Natural killer cell treated with Interleukin-12 subunit alpha and Interleukin-12 subunit beta and Interleukin-15 and Interleukin-18, amount 100 ng/mL, for 72 hours (primary cell): ENCODE measurements at regions not wholly inside any gene's neighbourhood (a gene's known extent, or its start where the extent isn't known, plus 50 kb on each side); places are given as distances from the start of the nearest gene placed in this dataset.

Experiments
- ATAC-seq, 2 donors: fragments of 150-1000 bp; cut with Tn5 transposase in 1 of 2; sonication (Bioruptor Pico), chemical (Tn5 transposase) in 1 of 2; 2 replicates each; pipeline ENCODE4 v1.10.0; 2021
- DNase-seq: peaks from one replicate; pipeline ENCODE4 v3.0.0; 2022; ENCODE audit warnings: low spot score
- H3K27ac Mint-ChIP-seq, 2 donors: 1 replicate in 1 of 2; 2 replicates in 1 of 2; pipeline ENCODE4 v1.8.0; 2022; ENCODE audit warnings: mixed read lengths in 2 of 2, mild to moderate bottlenecking in 1 of 2, moderate library complexity in 1 of 2
- H3K27me3 Mint-ChIP-seq, 2 donors: 1 replicate in 1 of 2; 2 replicates in 1 of 2; pipeline ENCODE4 v1.8.0; 2022; ENCODE audit warnings: mixed read lengths in 2 of 2
- H3K36me3 Mint-ChIP-seq: one replicate; pipeline ENCODE4 v1.8.0; 2022; ENCODE audit warnings: mixed read lengths
- H3K4me1 Mint-ChIP-seq, 2 donors: 1 replicate in 1 of 2; 2 replicates in 1 of 2; pipeline ENCODE4 v1.8.0; 2022; ENCODE audit warnings: low read depth in 2 of 2, mixed read lengths in 2 of 2, mild to moderate bottlenecking in 1 of 2
- H3K4me3 Mint-ChIP-seq: one replicate; pipeline ENCODE4 v1.8.0; 2022; ENCODE audit warnings: mixed read lengths
- H3K9me3 Mint-ChIP-seq: 2 replicates; pipeline ENCODE4 v1.8.0; 2022; ENCODE audit warnings: mixed read lengths

DNA sequence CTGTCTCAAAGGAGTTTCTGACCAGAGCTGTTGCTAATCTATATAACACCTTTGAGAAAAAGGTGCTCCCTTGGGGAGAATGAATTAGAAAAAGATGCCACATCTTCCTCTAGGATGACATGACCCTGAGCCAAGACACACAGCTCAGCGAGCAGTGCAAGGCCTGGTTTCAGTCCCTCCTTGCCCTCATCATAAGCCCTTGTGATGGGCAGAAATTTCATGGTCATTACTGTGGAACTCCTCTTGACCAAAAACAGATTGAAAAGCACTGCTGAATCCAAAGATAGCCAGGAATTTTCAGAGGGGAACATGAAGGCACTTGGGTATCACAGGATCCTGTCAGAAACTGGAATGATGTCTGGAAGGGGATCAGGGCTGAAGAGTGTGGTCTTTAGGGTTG is 74.1 kb upstream of the IRX6 start:
- H3K4me1 Mint-ChIP-seq: no peaks in the 10 kb centered on the region
- ATAC-seq: no peak
- peaks cover 3 to 26% of the 10 kb centered on the region in 2 donors for H3K27me3 Mint-ChIP-seq
- no peak overlapping the region for H3K27ac Mint-ChIP-seq
- H3K9me3 Mint-ChIP-seq: no peaks in the 10 kb centered on the region
- H3K36me3 Mint-ChIP-seq: no peaks in the 10 kb centered on the region
- no peak overlapping the region for H3K4me3 Mint-ChIP-seq
- no peak for DNase-seq

DNA sequence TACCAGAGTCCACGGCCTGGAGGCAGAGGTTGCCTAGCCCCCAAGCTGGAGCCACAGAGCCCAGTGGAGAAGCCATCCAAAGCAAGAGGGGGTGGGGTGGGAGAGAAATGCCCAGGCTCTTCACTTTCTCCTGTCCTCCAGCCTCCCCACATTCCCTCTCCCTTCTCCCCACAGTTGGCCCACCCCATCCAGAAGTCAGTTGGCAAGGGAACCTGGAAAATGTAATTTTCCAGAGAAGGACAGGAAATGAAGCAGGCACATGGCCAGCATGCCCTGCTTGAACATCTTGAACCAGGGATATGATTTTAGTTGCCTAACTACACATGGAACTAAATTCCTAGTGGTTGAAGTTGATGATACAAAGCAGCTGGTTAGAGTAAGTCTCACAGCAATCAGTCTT is 73.3 kb upstream of the IRX6 start:
- DNase-seq (no peak), ATAC-seq (no peak)
- no peak overlapping the region for H3K27ac Mint-ChIP-seq
- H3K27me3 Mint-ChIP-seq: peaks cover 3 to 26% of the 10 kb centered on the region in 2 donors
- no peaks in the 10 kb centered on the region for H3K4me1 Mint-ChIP-seq
- no peaks in the 10 kb centered on the region for H3K9me3 Mint-ChIP-seq
- no peak overlapping the region for H3K4me3 Mint-ChIP-seq
- H3K36me3 Mint-ChIP-seq: no peaks in the 10 kb centered on the region

DNA sequence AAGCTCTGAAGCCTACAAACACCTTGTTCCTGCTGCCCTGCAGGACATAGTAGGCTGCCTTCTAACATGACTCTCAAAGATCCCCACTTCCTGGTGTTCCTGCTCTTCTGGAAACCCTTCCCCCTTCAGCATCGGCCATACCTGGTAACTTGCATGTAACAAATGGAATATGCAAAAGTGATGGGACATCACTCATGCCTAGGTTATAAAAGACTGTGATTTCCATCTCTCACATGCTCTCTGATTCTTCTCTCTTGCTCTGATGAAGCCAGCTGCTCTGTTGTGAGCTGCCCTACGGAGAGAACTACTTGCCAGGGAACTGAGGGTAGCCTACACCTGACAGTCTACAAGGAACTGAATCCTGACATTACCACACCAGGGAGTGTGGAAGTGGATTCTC is 72.9 kb upstream of the IRX6 start:
- DNase-seq (no peak), ATAC-seq (no peak)
- Mint-ChIP-seq H3K27ac (no peak overlapping the region), H3K27me3 (peaks cover 3 to 26% of the 10 kb centered on the region in 2 donors), H3K4me3 (no peak overlapping the region), H3K4me1 (no peaks in the 10 kb centered on the region), H3K9me3 (no peaks in the 10 kb centered on the region), H3K36me3 (no peaks in the 10 kb centered on the region)

DNA sequence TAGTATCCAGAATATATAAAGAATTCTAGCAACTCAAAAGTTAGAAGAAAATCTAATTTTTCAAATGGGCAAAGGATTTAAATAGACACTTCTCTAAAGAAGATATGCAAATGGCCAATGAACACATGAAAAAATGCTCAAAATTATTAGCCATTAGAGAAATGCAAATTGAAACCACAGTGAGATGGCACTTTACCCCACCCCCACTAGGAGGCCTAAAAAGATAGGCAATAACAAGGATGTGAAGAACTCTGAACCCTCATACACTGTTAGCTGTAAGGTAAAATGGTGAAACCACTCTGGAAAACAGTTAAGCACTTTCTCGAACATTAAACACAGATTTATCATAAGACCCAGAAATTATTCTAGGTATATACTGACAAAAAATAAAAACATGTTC is 71.4 kb upstream of the IRX6 start:
- no peak overlapping the region for H3K4me3 Mint-ChIP-seq
- H3K36me3 Mint-ChIP-seq: no peaks in the 10 kb centered on the region
- ATAC-seq (no peak), DNase-seq (no peak)
- no peaks in the 10 kb centered on the region for H3K4me1 Mint-ChIP-seq
- no peak overlapping the region for H3K27ac Mint-ChIP-seq
- H3K9me3 Mint-ChIP-seq: no peaks in the 10 kb centered on the region
- peaks cover 3 to 33% of the 10 kb centered on the region in 2 donors for H3K27me3 Mint-ChIP-seq

DNA sequence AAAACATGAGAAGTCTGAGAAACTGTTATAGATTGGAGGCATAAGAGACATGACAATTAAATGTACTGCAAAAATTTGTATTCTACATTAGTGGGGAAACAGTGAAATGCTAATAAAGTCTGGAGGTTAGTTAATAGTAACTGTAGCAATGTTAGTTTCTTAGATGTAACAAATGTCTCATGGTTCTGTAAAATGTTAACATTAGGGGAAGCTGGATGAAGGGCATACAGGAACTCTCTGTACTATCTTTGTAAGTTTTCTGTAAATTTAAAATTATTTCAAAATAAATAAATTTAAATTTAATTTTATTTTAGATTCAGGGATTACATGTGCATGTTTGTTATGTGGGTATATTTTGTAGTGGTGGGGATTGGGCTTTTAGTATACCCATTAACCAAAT is 70.0 kb upstream of the IRX6 start:
- H3K9me3 Mint-ChIP-seq: no peaks in the 10 kb centered on the region
- ATAC-seq: no peak
- H3K27me3 Mint-ChIP-seq: peaks cover 3 to 35% of the 10 kb centered on the region in 2 donors
- no peak for DNase-seq
- no peak overlapping the region for H3K27ac Mint-ChIP-seq
- H3K36me3 Mint-ChIP-seq: no peaks in the 10 kb centered on the region
- no peaks in the 10 kb centered on the region for H3K4me1 Mint-ChIP-seq
- H3K4me3 Mint-ChIP-seq: no peak overlapping the region

DNA sequence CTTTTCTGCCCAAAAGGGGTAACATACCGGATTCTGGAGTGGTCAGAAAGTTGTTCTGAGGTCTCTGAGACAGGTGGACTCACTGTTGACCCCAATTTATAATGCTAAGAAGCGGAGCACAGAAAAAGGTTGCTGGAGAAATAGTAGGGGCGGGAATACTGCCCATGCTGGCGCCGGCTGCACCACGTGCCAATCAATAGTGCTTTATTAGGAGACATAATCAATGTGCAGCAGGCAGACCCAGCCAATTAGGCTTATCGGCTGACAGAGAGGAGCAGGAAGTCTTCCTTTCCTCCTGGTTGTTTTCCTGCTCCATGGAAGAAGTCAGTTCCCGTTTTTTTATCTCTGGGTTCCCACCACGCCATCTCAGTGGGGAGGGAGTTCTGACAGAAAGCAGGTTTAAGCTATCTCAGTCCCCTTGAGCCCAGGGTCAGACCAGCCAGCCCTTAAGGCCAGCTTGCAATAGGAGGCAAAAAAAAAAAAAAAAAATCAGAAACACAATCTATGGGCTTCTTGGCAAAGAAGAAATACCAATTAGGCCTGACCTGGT is 68.2 kb upstream of the IRX6 start:
- no peak for DNase-seq
- Mint-ChIP-seq H3K27me3 (peaks cover 3 to 29% of the 10 kb centered on the region in 2 donors), H3K9me3 (no peaks in the 10 kb centered on the region), H3K27ac (no peak overlapping the region), H3K36me3 (no peaks in the 10 kb centered on the region), H3K4me3 (no peak overlapping the region), H3K4me1 (no peaks in the 10 kb centered on the region)
- ATAC-seq: no peak

DNA sequence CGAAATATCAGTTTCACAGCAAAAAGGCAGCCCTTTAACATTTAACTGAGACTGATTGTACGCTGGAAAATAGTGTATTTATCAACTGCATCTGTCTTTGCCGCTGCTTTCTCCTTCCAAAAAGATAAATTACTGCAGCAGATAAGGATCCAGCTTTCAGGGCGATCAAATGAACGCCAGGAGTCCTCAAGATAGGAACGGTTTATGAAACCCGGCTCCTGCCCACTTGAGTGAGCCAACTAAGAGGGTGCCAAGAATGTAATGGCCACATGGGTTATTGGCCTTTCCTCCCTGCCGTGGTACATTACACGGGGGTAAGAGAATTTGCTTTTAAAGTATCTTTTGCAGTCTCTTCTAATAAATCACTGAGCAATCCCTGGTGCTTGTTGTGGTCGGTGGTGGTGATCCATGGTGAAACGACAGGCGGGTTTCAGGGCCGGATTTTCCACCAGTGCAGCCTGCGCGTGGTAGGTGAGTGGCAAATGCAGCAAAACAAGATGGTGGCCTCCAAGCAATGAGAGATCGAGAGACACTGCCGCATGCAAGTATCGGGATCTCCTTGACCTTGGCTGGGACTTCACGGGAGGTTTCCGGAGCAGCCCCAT is 67.5 kb upstream of the IRX6 start:
- ATAC-seq (no peak), DNase-seq (no peak)
- Mint-ChIP-seq H3K36me3 (no peaks in the 10 kb centered on the region), H3K4me3 (no peak overlapping the region), H3K4me1 (no peaks in the 10 kb centered on the region), H3K9me3 (no peaks in the 10 kb centered on the region), H3K27me3 (peaks cover 3 to 22% of the 10 kb centered on the region in 2 donors), H3K27ac (no peak overlapping the region)

DNA sequence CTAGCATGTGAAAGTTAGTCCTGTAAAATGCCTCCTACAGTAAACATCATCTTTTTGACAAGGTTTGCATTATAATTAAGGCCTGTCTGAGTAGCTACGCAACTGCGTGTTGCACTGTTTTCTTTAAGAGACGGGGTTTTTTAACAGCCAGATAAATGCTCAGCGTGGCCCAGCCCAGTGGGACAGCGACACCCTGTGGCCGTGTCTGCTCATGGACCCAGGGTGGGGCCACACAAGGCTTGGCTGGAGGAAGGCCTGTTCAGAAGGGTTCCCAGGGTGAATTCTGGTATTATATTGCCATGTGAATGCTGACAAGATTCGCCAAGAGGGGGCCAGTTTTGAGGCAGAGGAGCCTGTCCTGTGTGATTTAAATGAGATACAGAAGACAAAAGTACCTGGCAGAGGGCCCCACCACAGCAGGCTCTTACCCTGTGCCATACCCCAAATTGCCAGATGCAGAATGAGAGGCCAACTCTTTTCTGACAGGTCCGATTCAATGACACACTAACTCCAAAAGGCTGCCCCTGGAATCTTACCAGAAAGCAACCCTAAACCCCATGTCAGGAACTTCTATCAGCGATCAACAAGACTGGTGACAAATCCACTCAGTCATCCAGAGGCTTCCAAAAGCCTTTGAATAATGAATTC is 65.9 kb upstream of the IRX6 start:
- no peak for DNase-seq
- Mint-ChIP-seq H3K27ac (no peak overlapping the region), H3K27me3 (peaks cover 1 to 15% of the 10 kb centered on the region in 2 donors), H3K36me3 (no peaks in the 10 kb centered on the region), H3K9me3 (no peaks in the 10 kb centered on the region), H3K4me1 (no peaks in the 10 kb centered on the region), H3K4me3 (no peak overlapping the region)
- ATAC-seq: peak; percentile 61 to 63

DNA sequence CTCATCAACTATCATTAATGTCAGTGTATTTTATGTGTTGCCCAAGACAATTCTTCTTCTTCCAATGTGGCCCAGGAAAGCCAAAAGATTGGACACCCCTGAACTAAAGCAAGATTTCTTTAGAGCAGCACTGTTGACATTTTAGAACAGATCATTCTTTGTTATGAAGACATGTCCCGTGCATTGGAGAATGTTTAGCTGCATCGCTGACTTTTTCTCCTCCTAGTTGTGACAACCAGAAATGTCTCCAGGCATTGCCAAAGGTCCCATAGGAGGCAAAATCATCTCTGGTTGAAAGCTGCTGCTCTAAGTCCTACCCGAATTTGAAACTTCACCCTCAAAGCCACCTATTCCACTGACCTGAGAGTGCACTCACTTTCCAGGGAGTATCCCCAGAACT is 62.7 kb upstream of the IRX6 start:
- H3K4me1 Mint-ChIP-seq: no peaks in the 10 kb centered on the region
- no peak for ATAC-seq

DNA sequence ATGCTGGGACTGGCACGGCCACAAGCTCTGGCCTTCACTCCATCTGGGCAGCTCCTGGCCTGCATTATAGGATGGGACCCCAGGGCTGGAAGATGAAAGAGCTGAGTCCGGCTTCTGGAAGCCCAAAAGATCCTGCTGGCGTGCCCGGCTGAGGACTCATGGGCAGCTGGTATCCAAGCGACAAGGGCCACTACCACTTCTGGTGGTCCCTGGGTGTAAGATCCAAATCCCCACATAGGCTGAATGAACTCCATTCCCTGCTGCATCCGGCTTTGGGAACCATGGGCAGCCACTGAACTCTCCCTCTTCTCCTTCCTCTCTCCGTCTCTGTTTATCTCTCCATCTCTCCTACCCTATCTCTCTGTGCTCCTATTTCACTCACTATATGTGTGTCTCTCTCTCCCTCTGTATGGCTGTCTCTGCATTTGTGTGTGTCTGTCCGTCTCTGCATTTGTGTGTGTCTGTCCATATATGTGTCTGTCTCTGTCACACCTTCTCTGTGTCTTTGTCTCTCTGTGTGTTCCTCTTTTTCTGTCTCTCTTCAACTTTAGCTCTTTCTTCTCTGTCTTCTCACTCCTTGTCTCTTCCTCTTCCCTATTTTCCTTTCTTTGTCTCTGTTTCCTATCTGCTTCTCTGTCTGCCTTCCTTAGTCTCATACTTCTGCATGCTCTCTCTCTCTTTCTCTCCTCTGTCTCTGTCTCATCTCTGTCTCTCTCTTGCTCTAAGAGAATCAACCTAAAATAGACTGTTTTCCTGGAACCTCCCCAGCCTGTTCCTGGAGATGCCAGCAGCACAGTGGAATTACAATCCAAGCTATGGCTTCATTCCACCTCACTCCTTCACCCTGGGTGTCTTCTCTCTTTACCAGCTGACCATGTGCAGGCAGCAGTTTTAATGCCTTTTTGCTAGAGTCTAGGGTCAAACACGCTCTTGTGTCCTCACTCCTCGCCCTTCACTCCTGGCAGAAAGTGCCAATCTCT is 60.4 kb upstream of the IRX6 start:
- no peaks in the 10 kb centered on the region for H3K36me3 Mint-ChIP-seq
- DNase-seq: no peak
- H3K4me3 Mint-ChIP-seq: no peak overlapping the region
- H3K27me3 Mint-ChIP-seq: peaks cover 4 to 10% of the 10 kb centered on the region in 2 donors
- no peaks in the 10 kb centered on the region for H3K9me3 Mint-ChIP-seq
- ATAC-seq: no peak
- no peaks in the 10 kb centered on the region for H3K4me1 Mint-ChIP-seq
- H3K27ac Mint-ChIP-seq: no peak overlapping the region

More for the DNA sequence above, 62.7 kb upstream of the IRX6 start:
- Mint-ChIP-seq H3K9me3 (no peaks in the 10 kb centered on the region), H3K27me3 (peaks cover 4 to 17% of the 10 kb centered on the region in 2 donors), H3K27ac (no peak overlapping the region), H3K36me3 (no peaks in the 10 kb centered on the region), H3K4me3 (no peak overlapping the region)
- no peak for DNase-seq

DNA sequence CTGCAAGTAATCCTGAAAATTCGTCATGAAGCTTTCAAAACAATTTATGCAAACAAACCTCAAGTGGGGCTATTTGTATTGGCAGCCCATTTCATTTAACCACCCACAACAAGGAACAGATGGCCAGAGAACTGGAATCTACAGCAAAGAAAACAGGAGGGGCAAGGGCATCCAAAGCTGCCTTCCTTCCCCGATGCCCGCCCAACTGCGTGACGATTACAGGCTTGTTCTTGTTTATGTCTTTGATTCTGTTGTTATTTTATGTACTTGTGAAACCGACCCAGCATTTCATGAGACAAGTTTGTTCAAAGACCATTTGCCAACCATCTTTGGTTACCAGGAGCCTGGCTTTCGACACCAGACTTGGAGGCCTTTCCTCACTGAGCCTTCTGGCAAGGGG is 59.1 kb upstream of the IRX6 start:
- Mint-ChIP-seq H3K36me3 (no peaks in the 10 kb centered on the region), H3K9me3 (no peaks in the 10 kb centered on the region), H3K27me3 (peaks cover 4 to 22% of the 10 kb centered on the region in 2 donors), H3K27ac (no peak overlapping the region), H3K4me3 (no peak overlapping the region), H3K4me1 (no peaks in the 10 kb centered on the region)
- no peak for ATAC-seq
- DNase-seq: no peak

DNA sequence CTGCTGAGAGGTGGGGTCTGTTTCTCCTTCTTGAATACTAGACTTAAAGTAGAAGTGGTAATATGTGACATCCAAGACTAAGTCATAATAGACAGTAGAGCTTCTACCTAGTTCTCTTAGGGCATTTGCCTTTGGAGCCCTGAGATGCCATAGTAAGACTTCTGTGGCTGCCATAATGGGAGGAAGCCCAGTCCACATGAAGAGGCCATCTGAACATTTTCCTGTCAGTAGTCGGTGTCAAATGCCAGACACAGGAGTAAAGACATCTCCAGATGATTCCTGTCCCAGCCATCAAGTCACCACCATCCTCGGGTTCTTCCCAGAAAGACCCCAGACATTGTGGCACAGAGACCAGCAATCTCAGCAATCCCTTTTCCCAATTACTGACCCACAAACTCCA is 58.1 kb upstream of the IRX6 start:
- Mint-ChIP-seq H3K4me3 (no peak overlapping the region), H3K4me1 (no peaks in the 10 kb centered on the region), H3K36me3 (no peaks in the 10 kb centered on the region), H3K9me3 (no peaks in the 10 kb centered on the region), H3K27me3 (peaks cover 4 to 22% of the 10 kb centered on the region in 2 donors), H3K27ac (no peak overlapping the region)
- no peak for ATAC-seq
- no peak for DNase-seq

DNA sequence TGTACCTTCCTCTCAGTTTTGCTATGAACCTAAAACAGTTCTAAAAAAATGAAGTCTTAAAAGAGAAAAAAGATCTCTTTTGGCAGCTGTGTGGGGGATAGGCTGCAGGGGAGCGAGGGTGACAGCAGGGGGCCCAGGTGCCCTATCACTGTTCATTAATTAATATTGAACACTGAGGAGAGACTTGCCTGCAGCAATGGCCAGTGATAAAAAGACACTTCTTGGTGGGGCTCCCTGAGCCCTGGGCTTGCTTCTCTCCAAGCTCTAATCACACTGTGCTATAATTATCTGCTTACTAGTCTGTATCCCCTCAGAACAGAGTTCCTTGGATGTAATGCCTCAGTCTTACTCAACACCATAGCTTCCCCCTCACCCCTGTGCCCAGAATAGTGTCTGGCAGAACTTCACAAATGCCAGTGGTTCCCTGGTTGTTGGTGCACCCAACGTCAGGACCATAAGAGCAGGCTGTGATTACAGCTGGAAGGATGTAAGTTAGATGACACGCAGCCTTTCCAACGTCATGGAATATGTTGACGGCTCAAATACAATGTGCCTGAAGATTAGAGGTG is 52.0 kb upstream of the IRX6 start:
- ATAC-seq (no peak), DNase-seq (no peak)
- Mint-ChIP-seq H3K4me3 (no peak overlapping the region), H3K9me3 (no peaks in the 10 kb centered on the region), H3K4me1 (no peaks in the 10 kb centered on the region), H3K27ac (no peak overlapping the region), H3K27me3 (peaks cover 0 to 19% of the 10 kb centered on the region in 2 donors), H3K36me3 (no peaks in the 10 kb centered on the region)
